GM23338 (cell line): ENCODE measurements at regions not wholly inside any gene's neighbourhood (a gene's known extent, or its start where the extent isn't known, plus 50 kb on each side); places are given as distances from the start of the nearest gene placed in this dataset.
"Not testable (repeated sequence)": the region's sequence is repeated elsewhere in the genome, so short reads cannot be mapped to it uniquely, and the experiment has no call there.

ENCODE experiments used
- CREB1 ChIP-seq: fragments of 250-450 bp; sonication (Bioruptor Pico); IDR thresholded peaks from 2 replicates; pipeline ENCODE4 v1.5.0; 2020; ENCODE audit warnings: low read depth, mild to moderate bottlenecking, moderate library complexity
- CTCF ChIP-seq, 2 experiments: fragments of 200-600 bp in 1 of 2; sonication (generic) in 1 of 2; conservative IDR thresholded peaks; 2 replicates each; pipeline versions ENCODE4 v1.5.1 to v1.6.1; 2016 to 2017; ENCODE audit warnings: antibody characterized with exemption in 2 of 2, low read depth in 2 of 2, mild to moderate bottlenecking in 2 of 2, moderate library complexity in 1 of 2
- EZH2 ChIP-seq: fragments of 200-600 bp; sonication (generic); IDR thresholded peaks from one replicate; pipeline ENCODE4 v1.8.0; 2017; ENCODE audit warnings: antibody characterized with exemption, mild to moderate bottlenecking, low read depth; ENCODE audit not compliant: unreplicated experiment
- EZH2phosphoT487 ChIP-seq: fragments of 200-600 bp; sonication (generic); IDR thresholded peaks from one replicate; pipeline ENCODE4 v1.8.1; 2018; ENCODE audit warnings: antibody characterized with exemption; ENCODE audit not compliant: unreplicated experiment
- JUNB ChIP-seq: IDR thresholded peaks from one replicate; pipeline ENCODE4 v1.6.1; 2016; ENCODE audit warnings: antibody characterized with exemption; ENCODE audit not compliant: unreplicated experiment
- POLR2AphosphoS5 ChIP-seq: IDR thresholded peaks from 2 replicates; pipeline ENCODE4 v1.6.1; 2016; ENCODE audit warnings: antibody characterized with exemption, low read depth
- REST ChIP-seq: IDR thresholded peaks from one replicate; pipeline ENCODE4 v1.6.1; 2018; ENCODE audit warnings: antibody characterized with exemption; ENCODE audit not compliant: unreplicated experiment
- ZNF114 ChIP-seq: fragments of 250-450 bp; sonication (Bioruptor Pico); IDR thresholded peaks from 2 replicates; pipeline ENCODE4 v1.5.0; 2020; ENCODE audit warnings: mild to moderate bottlenecking, moderate library complexity
- ZNF462 ChIP-seq: fragments of 250-450 bp; sonication (Bioruptor Pico); IDR thresholded peaks from 2 replicates; pipeline ENCODE4 v1.5.0; 2020; ENCODE audit warnings: mild to moderate bottlenecking, moderate library complexity

- not testable (repeated sequence) for TF ChIP-seq EZH2; ZNF462 (CRISPR knock-in tag); CTCF (conservative IDR thresholded peaks at IDR 0.05; ENCODE audit: low read depth in 2 of 2); ZNF114 (CRISPR knock-in tag); REST; JUNB; POLR2AphosphoS5; EZH2phosphoT487; CREB1 (CRISPR knock-in tag)
These were observed 51.4 kb upstream of the POMZP3 start for GRCh38 chr7:76678500-76678899.
